ENCODE measurements at regions not wholly inside any gene's neighbourhood (a gene's known extent, or its start where the extent isn't known, plus 50 kb on each side); places are given as distances from the start of the nearest gene placed in this dataset.

- no peak overlapping the region for H2AK9ac ChIP-seq (replicated peaks; ENCODE audit: low read depth, low read length, poor library complexity)
- H3K27ac ChIP-seq (ENCODE audit: insufficient read depth, low read length), result no peak overlapping the region
Observed at GRCh38 chr12:4009979-4010704, 136.9 kb upstream of the PARP11 start.

More at GRCh38 chr12:4009979-4010704, 136.9 kb upstream of the PARP11 start:
- Histone ChIP-seq H3K18ac (ENCODE audit: low read depth, low read length) (no peak overlapping the region), H3K79me1 (ENCODE audit: low read depth in 1 of 2, low read length in 2 of 2) (no peaks in the 10 kb centered on the region), H3K4me1 (ENCODE audit: control insufficient read depth, insufficient read depth, low read length) (no peaks in the 10 kb centered on the region), H3K14ac (replicated peaks; ENCODE audit: low read depth, low read length) (no peak overlapping the region), H3K27me3 (ENCODE audit: control insufficient read depth, insufficient read depth, low read length) (peaks cover 4% of the 10 kb centered on the region; the same call in 1 of the 2 replicates), H3K9ac (ENCODE audit: low read depth, low read length) (no peak overlapping the region), H3K4me2 (ENCODE audit: low read depth, low read length) (no peak overlapping the region), H4K91ac (ENCODE audit: insufficient read depth, low read depth, low read length) (no peak overlapping the region), H3K4ac (ENCODE audit: low read depth, low read length) (no peak overlapping the region), H2BK20ac (ENCODE audit: low read depth, low read length) (no peak overlapping the region), H2BK5ac (ENCODE audit: low read depth, low read length, poor library complexity, severe bottlenecking) (no peak overlapping the region), H3K9me1 (ENCODE audit: insufficient read depth, low read length) (no peaks in the 10 kb centered on the region), H2AFZ (replicated peaks; ENCODE audit: low read length, poor library complexity) (no peak overlapping the region), H4K20me1 (ENCODE audit: insufficient read depth, low read length) (no peaks in the 10 kb centered on the region), H3K9me3 (ENCODE audit: control insufficient read depth, insufficient read depth, low read length) (no peaks in the 10 kb centered on the region), H2BK15ac (ENCODE audit: low read depth, low read length) (no peak overlapping the region), H4K5ac (ENCODE audit: low read depth, low read length) (no peak overlapping the region), H3K56ac (ENCODE audit: extremely low read depth, insufficient read depth, low read length) (no peak overlapping the region), H3K23ac (ENCODE audit: low read depth, low read length) (no peak overlapping the region), H3K36me3 (ENCODE audit: control insufficient read depth, insufficient read depth, low read length) (no peaks in the 10 kb centered on the region), H2BK120ac (ENCODE audit: low read depth, low read length) (no peak overlapping the region), H3K4me3 (ENCODE audit: insufficient read depth, low read depth, low read length) (no peak overlapping the region), H2AK5ac (ENCODE audit: low read depth, low read length) (no peak overlapping the region), H4K8ac (ENCODE audit: low read depth in 2 of 2, low read length in 2 of 2) (no peak overlapping the region)
- WGBS, 2 experiments (ENCODE audit: extremely low coverage in 2 of 2, insufficient read length in 1 of 2), result no CpG with 5 or more reads among the region's 8 CpGs
- no peak for TF ChIP-seq CHD1 (IDR thresholded peaks at IDR 0.05; ENCODE audit: low read depth, low read length)
- TF ChIP-seq CTCF (conservative IDR thresholded peaks at IDR 0.05; ENCODE audit: low read depth, low read length), result no peak
- TF ChIP-seq MAFK (IDR thresholded peaks at IDR 0.05; ENCODE audit: low read depth, low read length), result no peak
- TF ChIP-seq ELK1 (IDR thresholded peaks at IDR 0.05; ENCODE audit: borderline replicate concordance, low read depth, low read length), result no peak
- TF ChIP-seq FOS (IDR thresholded peaks at IDR 0.05; ENCODE audit: low read depth, low read length), result no peak
- no peak for TF ChIP-seq MXI1 (IDR thresholded peaks at IDR 0.05; ENCODE audit: borderline replicate concordance, low read depth, low read length)
- no peak for TF ChIP-seq BHLHE40 (IDR thresholded peaks at IDR 0.05; ENCODE audit: low read depth, low read length)
- no peak for TF ChIP-seq MAZ (IDR thresholded peaks at IDR 0.05; ENCODE audit: borderline replicate concordance, low read depth, low read length)
- no peak for TF ChIP-seq USF2 (IDR thresholded peaks at IDR 0.05; ENCODE audit: low read depth, low read length)
- TF ChIP-seq POLR2A (IDR thresholded peaks at IDR 0.05; ENCODE audit: low read depth, low read length), result no peak
- TF ChIP-seq RCOR1 (IDR thresholded peaks at IDR 0.05; ENCODE audit: insufficient replicate concordance, low read length), result no peak
- TF ChIP-seq RFX5 (IDR thresholded peaks at IDR 0.05; ENCODE audit: low read depth, low read length), result no peak
- TF ChIP-seq CEBPB (IDR thresholded peaks at IDR 0.05; ENCODE audit: low read depth, low read length), result no peak
- no peak for TF ChIP-seq RAD21 (IDR thresholded peaks at IDR 0.05; ENCODE audit: low read length)
- TF ChIP-seq NFE2L2 (IDR thresholded peaks at IDR 0.05; ENCODE audit: low read depth, low read length), result no peak
- TF ChIP-seq SMC3 (IDR thresholded peaks at IDR 0.05; ENCODE audit: low read depth, low read length), result no peak
- POLR2A ChIA-PET (ENCODE audit: unreplicated experiment), result no interaction called here
- intact Hi-C loops (cut with micrococcal nuclease), result no loop called here
- DNase-seq (no peak), ATAC-seq (ENCODE audit: low read depth) (no peak)
- in situ Hi-C loops (cut with MboI; ENCODE audit: low sequenced_read_pairs), result no loop called here
- BruUV-seq (replicated peaks), result no TSS peak
- dilution Hi-C loops (cut with HindIII; ENCODE audit: low sequenced_read_pairs, unreplicated experiment), result no loop called here
- CTCF ChIA-PET, result interaction anchor here (0.5 kb wide), 1 partner anchor 124 kb away, joined by 3 read pairs; no protein-coding TSS in a partner anchor

All from IMR-90 (cell line).